ENCODE measurements at regions not wholly inside any gene's neighbourhood (a gene's known extent, or its start where the extent isn't known, plus 50 kb on each side); places are given as distances from the start of the nearest gene placed in this dataset.

DNA sequence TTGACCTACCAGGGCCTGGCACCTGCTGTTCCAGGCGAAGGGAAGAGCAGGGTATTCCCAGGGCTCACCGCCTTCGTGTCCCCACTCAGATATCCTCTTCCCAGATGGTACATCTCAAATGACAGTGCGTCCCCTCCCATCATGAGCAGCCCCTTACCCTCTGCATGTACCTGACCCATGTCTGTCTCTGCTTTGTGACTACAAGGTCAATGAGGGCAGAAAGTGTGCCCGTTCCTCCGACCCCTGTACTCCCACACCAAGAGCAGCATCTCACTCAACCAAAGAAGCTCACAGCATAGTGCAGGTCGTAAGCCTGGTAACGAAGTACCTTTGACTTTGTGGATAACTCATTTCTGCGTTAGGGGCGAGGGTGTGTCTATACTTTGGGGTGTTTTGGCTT lies 142.6 kb downstream of the KATNIP start:
- Histone ChIP-seq H3K79me2 (ENCODE audit: control insufficient read depth, insufficient read depth, low read length) (no peaks in the 10 kb centered on the region), H3K9ac (ENCODE audit: insufficient read depth in 1 of 2, low read depth in 2 of 2, low read length in 2 of 2) (no peak overlapping the region), H3K27ac (ENCODE audit: extremely low read depth, low read depth, low read length) (no peak overlapping the region), H3K9me1 (ENCODE audit: control insufficient read depth, insufficient read depth, low read length) (no peaks in the 10 kb centered on the region), H3K9me3 (replicated peaks; ENCODE audit: control insufficient read depth, insufficient read depth, low read depth, low read length) (no peaks in the 10 kb centered on the region), H3K4me2 (ENCODE audit: insufficient read depth, low read length) (no peak overlapping the region), H2AFZ (ENCODE audit: low read depth, low read length) (no peak overlapping the region), H4K20me1 (replicated peaks; ENCODE audit: control insufficient read depth, insufficient read depth, low read length) (no peaks in the 10 kb centered on the region; the same call in 1 of the 2 replicates), H3K27me3 (ENCODE audit: control insufficient read depth in 2 of 2, insufficient read depth in 2 of 2, low read length in 2 of 2) (no peaks in the 10 kb centered on the region), H3K4me3 (no peak overlapping the region), H3K36me3 (ENCODE audit: control insufficient read depth, insufficient read depth, low read length) (no peaks in the 10 kb centered on the region), H3K4me1 (replicated peaks in 1 of 2; ENCODE audit: control insufficient read depth in 2 of 2, insufficient read depth in 2 of 2, low read length in 2 of 2) (no peaks in the 10 kb centered on the region)
- ATAC-seq (no peak), DNase-seq (ENCODE audit: extremely low read depth in 1 of 4, low spot score in 3 of 4) (no peak), FAIRE-seq (no peak)
- intact Hi-C loops (cut with micrococcal nuclease) (no loop called here), in situ Hi-C loops (cut with MboI) (loop anchor here (5.0 kb wide), 1 partner anchor 175 kb away; no protein-coding TSS in a partner anchor)
- BruUV-seq (replicated peaks), result no TSS peak
- ChIA-PET POLR2A (interaction anchor here (0.8 kb wide), 1 partner anchor 61 kb away, joined by 3 read pairs; no protein-coding TSS in a partner anchor), CTCF (ENCODE audit: low intra/inter-chr PET ratio) (no interaction called here)
- WGBS (ENCODE audit: insufficient coverage, low coverage, missing lambda C conversion rate), result 17% methylated on average over 10 of the region's 10 CpGs
- TF ChIP-seq ELK3 (CRISPR knock-in tag; IDR thresholded peaks at IDR 0.05), result no peak
- TF ChIP-seq, protein P1, sequence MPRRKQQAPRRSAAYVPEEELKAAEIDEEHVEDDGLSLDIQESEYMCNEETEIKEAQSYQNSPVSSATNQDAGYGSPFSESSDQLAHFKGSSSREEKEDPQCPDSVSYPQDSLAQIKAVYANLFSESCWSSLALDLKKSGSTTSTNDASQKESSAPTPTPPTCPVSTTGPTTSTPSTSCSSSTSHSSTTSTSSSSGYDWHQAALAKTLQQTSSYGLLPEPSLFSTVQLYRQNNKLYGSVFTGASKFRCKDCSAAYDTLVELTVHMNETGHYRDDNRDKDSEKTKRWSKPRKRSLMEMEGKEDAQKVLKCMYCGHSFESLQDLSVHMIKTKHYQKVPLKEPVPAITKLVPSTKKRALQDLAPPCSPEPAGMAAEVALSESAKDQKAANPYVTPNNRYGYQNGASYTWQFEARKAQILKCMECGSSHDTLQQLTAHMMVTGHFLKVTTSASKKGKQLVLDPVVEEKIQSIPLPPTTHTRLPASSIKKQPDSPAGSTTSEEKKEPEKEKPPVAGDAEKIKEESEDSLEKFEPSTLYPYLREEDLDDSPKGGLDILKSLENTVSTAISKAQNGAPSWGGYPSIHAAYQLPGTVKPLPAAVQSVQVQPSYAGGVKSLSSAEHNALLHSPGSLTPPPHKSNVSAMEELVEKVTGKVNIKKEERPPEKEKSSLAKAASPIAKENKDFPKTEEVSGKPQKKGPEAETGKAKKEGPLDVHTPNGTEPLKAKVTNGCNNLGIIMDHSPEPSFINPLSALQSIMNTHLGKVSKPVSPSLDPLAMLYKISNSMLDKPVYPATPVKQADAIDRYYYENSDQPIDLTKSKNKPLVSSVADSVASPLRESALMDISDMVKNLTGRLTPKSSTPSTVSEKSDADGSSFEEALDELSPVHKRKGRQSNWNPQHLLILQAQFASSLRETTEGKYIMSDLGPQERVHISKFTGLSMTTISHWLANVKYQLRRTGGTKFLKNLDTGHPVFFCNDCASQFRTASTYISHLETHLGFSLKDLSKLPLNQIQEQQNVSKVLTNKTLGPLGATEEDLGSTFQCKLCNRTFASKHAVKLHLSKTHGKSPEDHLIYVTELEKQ (CRISPR knock-in tag; IDR thresholded peaks at IDR 0.05), result no peak
- no peak for TF ChIP-seq HNRNPK (IDR thresholded peaks at IDR 0.05; ENCODE audit: low read depth, low read length, poor library complexity, severe bottlenecking)
- TF ChIP-seq, protein P2, sequence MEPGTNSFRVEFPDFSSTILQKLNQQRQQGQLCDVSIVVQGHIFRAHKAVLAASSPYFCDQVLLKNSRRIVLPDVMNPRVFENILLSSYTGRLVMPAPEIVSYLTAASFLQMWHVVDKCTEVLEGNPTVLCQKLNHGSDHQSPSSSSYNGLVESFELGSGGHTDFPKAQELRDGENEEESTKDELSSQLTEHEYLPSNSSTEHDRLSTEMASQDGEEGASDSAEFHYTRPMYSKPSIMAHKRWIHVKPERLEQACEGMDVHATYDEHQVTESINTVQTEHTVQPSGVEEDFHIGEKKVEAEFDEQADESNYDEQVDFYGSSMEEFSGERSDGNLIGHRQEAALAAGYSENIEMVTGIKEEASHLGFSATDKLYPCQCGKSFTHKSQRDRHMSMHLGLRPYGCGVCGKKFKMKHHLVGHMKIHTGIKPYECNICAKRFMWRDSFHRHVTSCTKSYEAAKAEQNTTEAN (CRISPR knock-in tag; IDR thresholded peaks at IDR 0.05), result no peak
- TF ChIP-seq PYGO2 (tag; IDR thresholded peaks at IDR 0.05), result no peak
- no peak for TF ChIP-seq RBM15 (IDR thresholded peaks at IDR 0.05; ENCODE audit: insufficient read depth, low read length)
- TF ChIP-seq HLTF (IDR thresholded peaks at IDR 0.05), result no peak
- no peak for TF ChIP-seq KAT8 (IDR thresholded peaks at IDR 0.05; ENCODE audit: low read depth)
- TF ChIP-seq ZNF197 (CRISPR knock-in tag; IDR thresholded peaks at IDR 0.05; ENCODE audit: low read depth), result no peak
- no peak for TF ChIP-seq NR4A1 (CRISPR knock-in tag; IDR thresholded peaks at IDR 0.05)
- no peak for TF ChIP-seq NR4A1 (tag; IDR thresholded peaks at IDR 0.05)
- TF ChIP-seq MAFK (IDR thresholded peaks at IDR 0.05; ENCODE audit: low read length), result no peak
- TF ChIP-seq, protein P3, sequence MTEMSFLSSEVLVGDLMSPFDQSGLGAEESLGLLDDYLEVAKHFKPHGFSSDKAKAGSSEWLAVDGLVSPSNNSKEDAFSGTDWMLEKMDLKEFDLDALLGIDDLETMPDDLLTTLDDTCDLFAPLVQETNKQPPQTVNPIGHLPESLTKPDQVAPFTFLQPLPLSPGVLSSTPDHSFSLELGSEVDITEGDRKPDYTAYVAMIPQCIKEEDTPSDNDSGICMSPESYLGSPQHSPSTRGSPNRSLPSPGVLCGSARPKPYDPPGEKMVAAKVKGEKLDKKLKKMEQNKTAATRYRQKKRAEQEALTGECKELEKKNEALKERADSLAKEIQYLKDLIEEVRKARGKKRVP (CRISPR knock-in tag; IDR thresholded peaks at IDR 0.05), result no peak
